ENCODE measurements at regions not wholly inside any gene's neighbourhood (a gene's known extent, or its start where the extent isn't known, plus 50 kb on each side); places are given as distances from the start of the nearest gene placed in this dataset.
"Not testable (repeated sequence)": the region's sequence is repeated elsewhere in the genome, so short reads cannot be mapped to it uniquely, and the experiment has no call there.

- Mint-ChIP-seq H3K27me3 (peaks cover 47% of the 10 kb centered on the region), H3K4me1 (peaks cover 8% of the 10 kb centered on the region), H3K9me3 (no peaks in the 10 kb centered on the region), H3K36me3 (no peaks in the 10 kb centered on the region), H3K4me3 (no peak overlapping the region), H3K27ac (no peak overlapping the region)
- no peak for ATAC-seq
Measured at GRCh38 chr7:142455392-142455791, 197.5 kb upstream of the PRSS58 start.

DNA sequence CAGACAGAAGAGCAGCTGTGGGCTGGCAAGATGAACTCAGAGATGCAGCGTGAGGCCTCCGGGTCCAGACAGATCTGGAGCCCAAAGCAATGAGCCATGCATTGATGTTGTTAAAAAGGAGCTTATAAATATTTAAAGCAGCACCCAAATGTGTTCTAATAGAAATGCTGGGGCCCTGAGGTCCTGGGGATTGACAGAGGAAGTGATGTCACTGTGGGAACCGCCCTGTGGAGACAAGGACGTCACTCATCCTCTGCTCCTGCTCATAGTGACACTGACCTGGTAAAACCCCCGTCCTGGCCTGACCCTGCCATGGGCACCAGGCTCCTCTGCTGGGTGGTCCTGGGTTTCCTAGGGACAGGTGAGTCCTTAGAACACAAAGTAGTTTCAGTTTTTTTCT is 197.0 kb upstream of the PRSS58 start:
- Mint-ChIP-seq H3K4me1 (peaks cover 8% of the 10 kb centered on the region), H3K27ac (no peak overlapping the region), H3K27me3 (peaks cover 44% of the 10 kb centered on the region), H3K36me3 (no peaks in the 10 kb centered on the region), H3K9me3 (no peaks in the 10 kb centered on the region), H3K4me3 (no peak overlapping the region)
- no peak for ATAC-seq

- no peak overlapping the region for H3K27ac Mint-ChIP-seq
- no peak for ATAC-seq
- H3K36me3 Mint-ChIP-seq = no peaks in the 10 kb centered on the region
- no peaks in the 10 kb centered on the region for H3K9me3 Mint-ChIP-seq
- H3K4me1 Mint-ChIP-seq = no peaks in the 10 kb centered on the region
- H3K27me3 Mint-ChIP-seq = peaks cover 43% of the 10 kb centered on the region
- no peak overlapping the region for H3K4me3 Mint-ChIP-seq
Measured at GRCh38 chr7:142452791-142453190, 194.9 kb upstream of the PRSS58 start.

DNA sequence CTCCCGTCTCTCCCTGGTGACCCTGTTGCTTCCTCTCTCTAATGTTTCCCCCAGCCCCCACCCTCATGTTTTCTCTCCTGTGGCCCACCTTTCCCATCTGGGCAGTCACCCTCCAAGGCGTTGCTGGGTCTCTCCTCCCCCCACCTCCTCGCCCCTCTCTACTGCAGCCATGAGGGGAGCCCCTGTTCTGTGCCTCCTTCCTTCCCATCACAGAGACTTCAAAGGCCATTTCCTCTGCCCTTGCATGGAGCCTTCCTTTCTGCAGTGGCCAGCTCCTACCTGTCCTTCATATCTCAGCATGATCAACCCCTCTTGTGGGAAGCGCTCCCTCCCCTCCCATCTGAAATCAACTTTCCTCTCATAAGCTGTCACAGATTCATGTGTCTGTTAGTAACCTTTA is 194.0 kb upstream of the PRSS58 start:
- H3K4me1 Mint-ChIP-seq = no peaks in the 10 kb centered on the region
- H3K4me3 Mint-ChIP-seq = no peak overlapping the region
- no peak for ATAC-seq
- no peak overlapping the region for H3K27ac Mint-ChIP-seq
- H3K9me3 Mint-ChIP-seq = no peaks in the 10 kb centered on the region
- H3K36me3 Mint-ChIP-seq = no peaks in the 10 kb centered on the region
- peaks cover 43% of the 10 kb centered on the region for H3K27me3 Mint-ChIP-seq

DNA sequence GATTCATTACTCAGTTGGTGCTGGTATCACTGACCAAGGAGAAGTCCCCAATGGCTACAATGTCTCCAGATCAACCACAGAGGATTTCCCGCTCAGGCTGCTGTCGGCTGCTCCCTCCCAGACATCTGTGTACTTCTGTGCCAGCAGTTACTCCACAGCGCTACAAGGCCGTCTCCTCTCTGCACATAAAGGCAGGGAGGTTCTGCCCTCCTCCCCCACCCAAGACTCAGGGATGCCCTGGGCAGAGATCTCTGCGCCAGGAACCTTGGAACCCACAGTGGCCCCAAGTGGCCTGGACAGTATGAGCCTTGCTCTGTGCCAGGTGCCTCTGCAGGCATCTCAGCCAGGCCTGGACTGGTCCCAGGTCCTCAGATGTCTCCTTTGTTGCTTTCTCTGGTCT is 193.4 kb upstream of the PRSS58 start:
- ATAC-seq = peak; percentile 53
- Mint-ChIP-seq H3K4me1 (no peaks in the 10 kb centered on the region), H3K4me3 (no peak overlapping the region), H3K36me3 (no peaks in the 10 kb centered on the region), H3K27me3 (peaks cover 43% of the 10 kb centered on the region), H3K9me3 (no peaks in the 10 kb centered on the region), H3K27ac (no peak overlapping the region)

DNA sequence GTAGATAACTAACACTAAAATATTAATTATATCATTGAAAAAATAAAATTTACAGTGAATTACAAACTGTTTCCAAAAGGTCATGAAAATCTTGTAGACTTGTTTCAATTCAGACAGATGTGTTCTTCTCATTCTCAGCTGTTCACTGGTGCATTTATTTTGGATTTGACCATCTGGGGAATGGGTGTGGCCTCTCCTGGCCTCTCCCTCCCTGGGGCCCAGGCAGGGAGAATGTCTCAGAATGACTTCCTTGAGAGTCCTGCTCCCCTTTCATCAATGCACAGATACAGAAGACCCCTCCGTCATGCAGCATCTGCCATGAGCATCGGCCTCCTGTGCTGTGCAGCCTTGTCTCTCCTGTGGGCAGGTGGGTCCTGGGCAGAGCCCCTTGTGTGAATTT is 192.8 kb upstream of the PRSS58 start:
- Mint-ChIP-seq H3K27ac (no peak overlapping the region), H3K36me3 (no peaks in the 10 kb centered on the region), H3K4me3 (no peak overlapping the region), H3K9me3 (no peaks in the 10 kb centered on the region), H3K27me3 (peaks cover 43% of the 10 kb centered on the region), H3K4me1 (no peaks in the 10 kb centered on the region)
- no peak for ATAC-seq

GRCh38 chr7:142450206-142450605 is 192.3 kb upstream of the PRSS58 start:
- H3K27ac Mint-ChIP-seq = no peak overlapping the region

GRCh38 chr7:142448857-142449256 is 191.0 kb upstream of the PRSS58 start:
- H3K36me3 Mint-ChIP-seq, H3K27ac Mint-ChIP-seq, H3K4me3 Mint-ChIP-seq, H3K9me3 Mint-ChIP-seq, ATAC-seq, H3K4me1 Mint-ChIP-seq: not testable (repeated sequence)
- H3K27me3 Mint-ChIP-seq = peaks cover 52% of the 10 kb centered on the region

More at GRCh38 chr7:142450206-142450605, 192.3 kb upstream of the PRSS58 start:
- no peaks in the 10 kb centered on the region for H3K4me1 Mint-ChIP-seq
- no peaks in the 10 kb centered on the region for H3K9me3 Mint-ChIP-seq
- H3K4me3 Mint-ChIP-seq = no peak overlapping the region
- peaks cover 48% of the 10 kb centered on the region for H3K27me3 Mint-ChIP-seq
- H3K36me3 Mint-ChIP-seq = no peaks in the 10 kb centered on the region
- ATAC-seq = no peak

DNA sequence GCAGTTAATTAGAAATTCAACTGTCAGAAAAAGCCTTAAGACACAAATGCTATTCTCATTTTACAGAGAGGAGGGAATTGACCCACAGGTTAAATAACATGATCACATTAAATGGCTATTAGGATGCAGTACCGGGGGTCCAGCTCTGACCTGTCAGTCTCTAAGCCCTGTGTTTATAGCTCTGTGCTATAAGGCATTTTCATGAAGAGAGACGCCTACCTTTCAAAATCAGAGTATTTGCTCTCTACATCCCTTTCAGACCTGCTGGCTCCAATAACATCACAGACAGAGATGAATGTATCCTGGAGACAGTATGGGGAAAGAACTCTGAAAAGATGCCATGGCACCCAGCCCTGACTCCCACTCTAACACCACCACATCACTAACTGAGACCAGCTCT is 189.9 kb upstream of the PRSS58 start:
- no peak for ATAC-seq
- no peaks in the 10 kb centered on the region for H3K9me3 Mint-ChIP-seq

GRCh38 chr7:142445019-142445686 is 187.3 kb upstream of the PRSS58 start:
- Mint-ChIP-seq H3K36me3 (no peaks in the 10 kb centered on the region), H3K9me3 (no peaks in the 10 kb centered on the region), H3K4me1 (peaks cover 9% of the 10 kb centered on the region), H3K27me3 (peaks cover 31% of the 10 kb centered on the region), H3K4me3 (no peak overlapping the region), H3K27ac (no peak overlapping the region)
- ATAC-seq = no peak

More for the DNA sequence above, 189.9 kb upstream of the PRSS58 start:
- no peak overlapping the region for H3K4me3 Mint-ChIP-seq
- no peak overlapping the region for H3K27ac Mint-ChIP-seq
- H3K27me3 Mint-ChIP-seq = peaks cover 43% of the 10 kb centered on the region
- H3K36me3 Mint-ChIP-seq = no peaks in the 10 kb centered on the region
- no peaks in the 10 kb centered on the region for H3K4me1 Mint-ChIP-seq

DNA sequence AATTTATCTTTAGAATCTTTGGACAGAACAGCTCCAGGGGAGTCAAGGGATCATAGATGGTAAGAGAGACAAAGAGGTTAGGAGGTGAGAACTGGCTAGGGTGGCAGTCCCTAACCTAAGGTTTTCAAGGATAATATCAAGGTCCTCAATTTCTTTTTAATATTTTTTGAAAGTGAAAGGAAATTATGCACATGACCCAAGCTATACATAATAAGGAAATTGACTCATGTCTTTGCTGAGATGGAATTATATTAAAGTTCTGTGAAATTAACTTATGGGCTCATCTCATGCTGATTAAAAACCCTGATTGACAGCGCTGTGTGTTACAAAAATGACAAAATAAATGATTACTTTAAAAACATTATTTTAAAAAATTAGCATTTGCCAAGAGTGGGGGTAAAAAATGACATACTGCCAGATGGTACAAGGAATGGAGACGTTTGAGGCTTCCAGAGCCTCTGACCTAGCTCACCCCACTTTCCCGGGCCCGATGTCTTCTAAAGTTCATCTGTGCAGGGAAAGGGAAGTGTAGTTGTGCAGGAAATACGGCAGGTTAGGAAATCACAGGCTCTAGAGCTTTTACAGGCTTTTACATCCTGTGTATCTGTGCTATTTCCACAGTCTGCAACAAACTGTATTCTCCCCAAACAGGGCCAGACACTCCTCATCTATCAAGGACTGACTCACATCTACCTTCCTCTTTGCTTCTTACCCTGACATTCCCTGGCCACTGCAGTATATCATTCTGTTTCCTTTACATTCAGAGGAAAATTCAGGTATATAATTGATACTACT is 185.6 kb upstream of the PRSS58 start:
- peaks cover 39% of the 10 kb centered on the region for H3K27me3 Mint-ChIP-seq
- ATAC-seq = no peak

GRCh38 chr7:142442396-142442795 is 184.5 kb upstream of the PRSS58 start:
- no peak for ATAC-seq
- no peak overlapping the region for H3K27ac Mint-ChIP-seq
- H3K9me3 Mint-ChIP-seq = no peaks in the 10 kb centered on the region
- H3K36me3 Mint-ChIP-seq = no peaks in the 10 kb centered on the region
- no peak overlapping the region for H3K4me3 Mint-ChIP-seq
- peaks cover 9% of the 10 kb centered on the region for H3K4me1 Mint-ChIP-seq
- H3K27me3 Mint-ChIP-seq = peaks cover 46% of the 10 kb centered on the region

More for the DNA sequence above, 185.6 kb upstream of the PRSS58 start:
- peaks cover 9% of the 10 kb centered on the region for H3K4me1 Mint-ChIP-seq
- H3K9me3 Mint-ChIP-seq = no peaks in the 10 kb centered on the region
- no peak overlapping the region for H3K4me3 Mint-ChIP-seq
- H3K27ac Mint-ChIP-seq = no peak overlapping the region
- H3K36me3 Mint-ChIP-seq = no peaks in the 10 kb centered on the region

- peaks cover 60% of the 10 kb centered on the region for H3K27me3 Mint-ChIP-seq
- H3K36me3 Mint-ChIP-seq = peaks cover 4% of the 10 kb centered on the region
- no peak overlapping the region for H3K27ac Mint-ChIP-seq
- no peak for ATAC-seq
- peaks cover 9% of the 10 kb centered on the region for H3K4me1 Mint-ChIP-seq
- no peak overlapping the region for H3K4me3 Mint-ChIP-seq
- peaks cover 3% of the 10 kb centered on the region for H3K9me3 Mint-ChIP-seq
Measured at GRCh38 chr7:142440906-142441411, 183.1 kb upstream of the PRSS58 start.

DNA sequence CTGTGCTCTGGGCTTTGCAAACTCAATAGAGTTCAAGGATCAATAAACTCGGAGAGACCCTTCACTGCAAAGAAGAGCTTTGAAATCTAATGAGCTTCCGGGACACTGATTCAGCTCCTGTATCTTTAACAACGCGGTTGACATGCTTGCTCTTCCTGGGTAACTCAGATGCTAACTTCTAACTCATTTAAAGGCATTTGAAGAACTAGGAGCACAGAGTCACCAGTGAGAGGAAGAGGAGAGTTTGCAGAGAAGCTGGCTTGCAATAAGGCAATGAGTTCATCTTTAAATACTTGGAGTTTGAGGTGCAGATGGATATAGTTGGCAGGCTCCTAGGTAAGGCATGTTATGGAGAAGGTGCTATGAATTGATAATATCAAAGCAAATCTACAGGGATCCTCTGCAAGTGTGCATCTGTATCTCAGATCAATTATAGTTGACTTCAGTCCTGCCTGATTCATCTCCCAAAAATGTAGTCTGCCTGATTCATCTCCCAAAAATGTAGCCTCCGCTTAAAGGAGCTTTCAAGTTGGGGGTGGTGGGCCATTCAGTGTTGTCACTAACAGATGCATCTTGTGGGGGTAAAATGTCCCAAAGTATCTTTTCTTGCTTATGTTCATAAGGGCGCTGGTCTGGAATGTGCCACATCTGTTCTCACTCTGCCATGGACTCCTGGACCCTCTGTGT is 182.5 kb upstream of the PRSS58 start:
- no peak overlapping the region for H3K4me3 Mint-ChIP-seq
- peaks cover 7% of the 10 kb centered on the region for H3K9me3 Mint-ChIP-seq
- peaks cover 9% of the 10 kb centered on the region for H3K36me3 Mint-ChIP-seq
- no peak for ATAC-seq
- H3K4me1 Mint-ChIP-seq = peaks cover 9% of the 10 kb centered on the region
- H3K27ac Mint-ChIP-seq = no peak overlapping the region
- peaks cover 59% of the 10 kb centered on the region for H3K27me3 Mint-ChIP-seq

DNA sequence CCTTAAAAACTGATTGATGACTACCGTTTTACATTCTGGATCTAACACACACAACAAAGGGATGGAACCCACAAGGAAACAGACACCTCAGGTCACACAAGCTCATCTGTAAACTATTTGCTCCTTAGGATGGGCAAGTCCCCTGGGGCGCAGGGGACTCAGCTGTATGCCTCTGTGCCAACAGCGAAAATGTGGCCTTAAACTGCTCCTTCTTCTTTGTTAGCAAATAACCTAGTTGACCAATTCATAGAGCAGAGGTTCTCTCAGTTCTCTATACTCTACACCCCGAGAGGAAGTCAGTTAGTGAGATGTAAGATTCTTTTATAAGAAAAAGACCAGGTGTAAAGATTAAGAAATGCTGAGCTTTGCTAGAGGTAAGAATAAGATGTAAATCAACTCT is 181.9 kb upstream of the PRSS58 start:
- Mint-ChIP-seq H3K36me3 (peaks cover 9% of the 10 kb centered on the region), H3K4me3 (no peak overlapping the region), H3K4me1 (peaks cover 9% of the 10 kb centered on the region), H3K27me3 (peaks cover 53% of the 10 kb centered on the region), H3K9me3 (peaks cover 7% of the 10 kb centered on the region), H3K27ac (no peak overlapping the region)
- no peak for ATAC-seq
